Endothelial cell of umbilical vein (primary cell): ENCODE measurements at regions not wholly inside any gene's neighbourhood (a gene's known extent, or its start where the extent isn't known, plus 50 kb on each side); places are given as distances from the start of the nearest gene placed in this dataset.
"Not testable (repeated sequence)": the region's sequence is repeated elsewhere in the genome, so short reads cannot be mapped to it uniquely, and the experiment has no call there.

ENCODE experiments used
- BruUV-seq: library from RNA; stranded (reverse); fragments of 400-500 nt; replicated peaks from 2 replicates; lab custom pipeline; 2021; lab: Mats Ljungman, UMichigan
- CTCF ChIA-PET: fragments of 300-600, 350-600 bp; sonication (Branson Sonifier 250); formaldehyde crosslinking; loops from one replicate; lab custom pipeline; 2021; ENCODE audit warnings: antibody characterized with exemption, inconsistent platforms; lab: Charles Lee
- POLR2A ChIA-PET: fragments of 300-600, 350-600 bp; sonication (Branson Sonifier 250); formaldehyde crosslinking; loops from one replicate; lab custom pipeline; 2021; ENCODE audit warnings: antibody characterized with exemption, inconsistent platforms; lab: Charles Lee
- DNase-seq: peaks from one replicate; pipeline ENCODE4 v3.0.0-alpha.2; 2011; ENCODE audit warnings: low read depth, low spot score
- FAIRE-seq: peaks from 2 replicates; lab custom pipeline; 2011; peaks lifted over from hg19 to GRCh38; lab: Jason Lieb, UNC
- H2AFZ ChIP-seq: 2 replicates; pipeline ENCODE4 v1.6.0; 2012; ENCODE audit warnings: low read depth, low read length, control low read depth, inconsistent platforms
- H3K27ac ChIP-seq: 2 replicates; pipeline ENCODE4 v1.5.1; 2011; ENCODE audit warnings: low read depth, mild to moderate bottlenecking, control low read depth, low read length, moderate library complexity; ENCODE audit not compliant: insufficient read depth
- H3K27me3 ChIP-seq, 2 experiments: 2 replicates each; pipeline versions ENCODE4 v1.6.0 to v1.6.1; 2011; ENCODE audit warnings: low read length in 2 of 2, mixed read lengths in 1 of 2; ENCODE audit not compliant: control insufficient read depth in 2 of 2, insufficient read depth in 2 of 2
- H3K36me3 ChIP-seq, 2 experiments: 2 replicates in 1 of 2; 3 replicates in 1 of 2; pipeline ENCODE4 v1.5.1; 2011; ENCODE audit warnings: low read length in 2 of 2, mild to moderate bottlenecking in 1 of 2, moderate library complexity in 1 of 2; ENCODE audit not compliant: control insufficient read depth in 2 of 2, insufficient read depth in 2 of 2; ENCODE audit errors: extremely low read depth in 1 of 2
- H3K4me1 ChIP-seq: 3 replicates; pipeline ENCODE4 v1.5.1; 2011; ENCODE audit warnings: mild to moderate bottlenecking, low read length; ENCODE audit not compliant: control insufficient read depth, insufficient read depth; ENCODE audit errors: extremely low read depth
- H3K4me2 ChIP-seq: 2 replicates; pipeline ENCODE4 v1.6.1; 2011; ENCODE audit warnings: low read length, control low read depth, mixed read lengths; ENCODE audit not compliant: insufficient read depth
- H3K4me3 ChIP-seq, 3 experiments: fragments of 200-600 bp in 1 of 3; sonication (generic), shearing (Covaris generic) in 1 of 3; replicated peaks in 1 of 3; 2 replicates each; pipeline ENCODE4 v1.5.1; 2011 to 2016; ENCODE audit warnings: control low read depth in 3 of 3, low read length in 3 of 3, mild to moderate bottlenecking in 2 of 3, inconsistent platforms in 1 of 3, low read depth in 1 of 3, moderate library complexity in 1 of 3; ENCODE audit not compliant: insufficient read depth in 1 of 3
- H3K79me2 ChIP-seq: 2 replicates; pipeline ENCODE4 v1.6.0; 2012; ENCODE audit warnings: low read length, inconsistent platforms; ENCODE audit not compliant: control insufficient read depth, insufficient read depth
- H3K9ac ChIP-seq: replicated peaks from 2 replicates; pipeline ENCODE3; 2011; ENCODE audit warnings: low read length, control low read depth; ENCODE audit not compliant: insufficient read depth; ENCODE audit errors: extremely low read depth
- H3K9me1 ChIP-seq: replicated peaks from 3 replicates; pipeline ENCODE4 v1.6.0; 2011; ENCODE audit warnings: mild to moderate bottlenecking, low read length; ENCODE audit not compliant: control insufficient read depth, insufficient read depth; ENCODE audit errors: extremely low read depth
- H3K9me3 ChIP-seq: replicated peaks from 2 replicates; pipeline ENCODE4 v1.5.1; 2012; ENCODE audit warnings: low read length, inconsistent platforms; ENCODE audit not compliant: control insufficient read depth, insufficient read depth
- H4K20me1 ChIP-seq: replicated peaks from 2 replicates; pipeline ENCODE3; 2011; ENCODE audit warnings: mild to moderate bottlenecking, low read length; ENCODE audit not compliant: control insufficient read depth, insufficient read depth; ENCODE audit errors: extremely low read depth
- EZH2 ChIP-seq: IDR thresholded peaks from 2 replicates; pipeline ENCODE4 v1.6.1; 2012; ENCODE audit warnings: borderline replicate concordance, low read depth, mild to moderate bottlenecking, moderate library complexity, low read length, inconsistent platforms; ENCODE audit not compliant: severe bottlenecking
- FOS ChIP-seq: IDR thresholded peaks from 2 replicates; pipeline ENCODE4 v1.6.1; 2011; ENCODE audit warnings: mild to moderate bottlenecking, low read length, moderate library complexity, borderline replicate concordance; ENCODE audit not compliant: insufficient read depth
- GATA2 ChIP-seq: IDR thresholded peaks from 2 replicates; pipeline ENCODE4 v1.7.0; 2011; ENCODE audit warnings: low read depth, mild to moderate bottlenecking, moderate library complexity, mixed read lengths, low read length; ENCODE audit not compliant: insufficient read length, insufficient read depth
- JUN ChIP-seq: IDR thresholded peaks from 2 replicates; pipeline ENCODE4 v1.6.1; 2011; ENCODE audit warnings: borderline replicate concordance, low read depth; ENCODE audit not compliant: insufficient read length, insufficient read depth
- MYC ChIP-seq: IDR thresholded peaks from one replicate; pipeline ENCODE4 v1.6.1; 2011; ENCODE audit warnings: mild to moderate bottlenecking, low read depth, low read length
- POLR2A ChIP-seq: IDR thresholded peaks from 2 replicates; pipeline ENCODE4 v1.6.1; 2012; ENCODE audit warnings: low read depth, mild to moderate bottlenecking, control low read depth, low read length
- POLR2AphosphoS5 ChIP-seq: IDR thresholded peaks from 2 replicates; pipeline ENCODE4 v1.6.1; 2012; ENCODE audit warnings: low read depth, mild to moderate bottlenecking, control low read depth, low read length, moderate library complexity; ENCODE audit not compliant: insufficient read depth
- dilution Hi-C: fragments of 300-500 bp; cut with MboI; formaldehyde crosslinking; loops from one replicate; pipeline ENCODE4 v1.15.0; 2019; ENCODE audit warnings: low sequenced_read_pairs; ENCODE audit not compliant: extremely low pct_ligation_motif_present
- intact Hi-C: fragments of 100-400 bp; cut with micrococcal nuclease; formaldehyde crosslinking; loops from one replicate; pipeline ENCODE4 v1.10.0; 2022
- TF ChIP-seq, protein P1 (sequence below), 2 donors: IDR thresholded peaks; 1 replicate in 1 of 2; 2 replicates in 1 of 2; pipeline ENCODE4 v1.5.1; 2011; ENCODE audit warnings: low read length in 2 of 2, mild to moderate bottlenecking in 2 of 2, moderate library complexity in 2 of 2, control low read depth in 1 of 2, inconsistent platforms in 1 of 2, low read depth in 1 of 2; ENCODE audit not compliant: insufficient read depth in 1 of 2; ENCODE audit errors: extremely low read depth in 1 of 2
- TF ChIP-seq, protein P2 (sequence below): IDR thresholded peaks from 2 replicates; pipeline ENCODE4 v1.6.1; 2011; ENCODE audit not compliant: insufficient read depth, insufficient read length

DNA sequence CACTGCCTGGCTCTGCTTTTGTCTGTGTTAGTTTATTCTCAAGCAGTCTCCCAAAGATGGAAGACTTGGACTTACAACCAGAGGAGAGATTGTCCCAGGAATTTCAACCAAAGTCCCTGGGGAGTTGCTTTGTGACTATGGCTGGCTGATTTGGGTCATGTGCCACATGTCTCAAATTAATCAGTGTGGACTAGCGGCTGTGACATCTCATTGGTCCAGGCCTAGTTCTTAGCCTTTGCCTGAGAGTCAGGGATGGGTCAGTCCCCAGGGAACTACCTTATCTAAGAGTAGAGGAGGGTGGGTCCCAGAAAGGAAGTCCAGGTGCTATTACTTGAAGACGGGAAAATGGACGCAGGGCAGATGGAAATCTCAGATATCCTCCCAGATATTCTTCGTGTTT is 217.1 kb downstream of the ACKR3 start:
- no peak overlapping the region for H3K4me3 ChIP-seq
- dilution Hi-C loops (no loop called here), intact Hi-C loops (loop anchor here (1.0 kb wide), 1 partner anchor 26 kb away; no protein-coding TSS in a partner anchor)
- no peak overlapping the region for H3K9ac ChIP-seq
- H3K36me3 ChIP-seq, result no peaks in the 10 kb centered on the region
- no peak for TF ChIP-seq POLR2AphosphoS5
- no peak for TF ChIP-seq GATA2
- no peak for TF ChIP-seq POLR2A
- no peak for TF ChIP-seq JUN
- TF ChIP-seq, protein P1, sequence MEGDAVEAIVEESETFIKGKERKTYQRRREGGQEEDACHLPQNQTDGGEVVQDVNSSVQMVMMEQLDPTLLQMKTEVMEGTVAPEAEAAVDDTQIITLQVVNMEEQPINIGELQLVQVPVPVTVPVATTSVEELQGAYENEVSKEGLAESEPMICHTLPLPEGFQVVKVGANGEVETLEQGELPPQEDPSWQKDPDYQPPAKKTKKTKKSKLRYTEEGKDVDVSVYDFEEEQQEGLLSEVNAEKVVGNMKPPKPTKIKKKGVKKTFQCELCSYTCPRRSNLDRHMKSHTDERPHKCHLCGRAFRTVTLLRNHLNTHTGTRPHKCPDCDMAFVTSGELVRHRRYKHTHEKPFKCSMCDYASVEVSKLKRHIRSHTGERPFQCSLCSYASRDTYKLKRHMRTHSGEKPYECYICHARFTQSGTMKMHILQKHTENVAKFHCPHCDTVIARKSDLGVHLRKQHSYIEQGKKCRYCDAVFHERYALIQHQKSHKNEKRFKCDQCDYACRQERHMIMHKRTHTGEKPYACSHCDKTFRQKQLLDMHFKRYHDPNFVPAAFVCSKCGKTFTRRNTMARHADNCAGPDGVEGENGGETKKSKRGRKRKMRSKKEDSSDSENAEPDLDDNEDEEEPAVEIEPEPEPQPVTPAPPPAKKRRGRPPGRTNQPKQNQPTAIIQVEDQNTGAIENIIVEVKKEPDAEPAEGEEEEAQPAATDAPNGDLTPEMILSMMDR (IDR thresholded peaks at IDR 0.05; ENCODE audit: extremely low read depth in 1 of 2, insufficient read depth in 1 of 2, low read depth in 1 of 2, low read length in 2 of 2), result no peak
- no peak for TF ChIP-seq EZH2
- TF ChIP-seq FOS, result no peak
- TF ChIP-seq MYC, result no peak
- TF ChIP-seq, protein P2, sequence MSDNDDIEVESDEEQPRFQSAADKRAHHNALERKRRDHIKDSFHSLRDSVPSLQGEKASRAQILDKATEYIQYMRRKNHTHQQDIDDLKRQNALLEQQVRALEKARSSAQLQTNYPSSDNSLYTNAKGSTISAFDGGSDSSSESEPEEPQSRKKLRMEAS, result no peak
- H3K79me2 ChIP-seq, result no peaks in the 10 kb centered on the region
- H3K27me3 ChIP-seq, result peaks cover 0 to 12% of the 10 kb centered on the region in 2 experiments
- no peak overlapping the region for H3K4me2 ChIP-seq
- CTCF ChIA-PET, result interaction anchor here (1.5 to 1.6 kb wide), 2 partner anchors 10 to 12 kb away, joined by 4 read pairs; no protein-coding TSS in a partner anchor
- H3K4me1 ChIP-seq, result peaks cover 7% of the 10 kb centered on the region
- H4K20me1 ChIP-seq, result no peaks in the 10 kb centered on the region
- DNase-seq, result no peak
- H3K27ac ChIP-seq, result no peak overlapping the region
- no peak for FAIRE-seq
- H3K9me1 ChIP-seq, result no peaks in the 10 kb centered on the region
- POLR2A ChIA-PET, result no interaction called here
- H2AFZ ChIP-seq, result no peak overlapping the region
- BruUV-seq, result no TSS peak
- H3K9me3 ChIP-seq, result no peaks in the 10 kb centered on the region

DNA sequence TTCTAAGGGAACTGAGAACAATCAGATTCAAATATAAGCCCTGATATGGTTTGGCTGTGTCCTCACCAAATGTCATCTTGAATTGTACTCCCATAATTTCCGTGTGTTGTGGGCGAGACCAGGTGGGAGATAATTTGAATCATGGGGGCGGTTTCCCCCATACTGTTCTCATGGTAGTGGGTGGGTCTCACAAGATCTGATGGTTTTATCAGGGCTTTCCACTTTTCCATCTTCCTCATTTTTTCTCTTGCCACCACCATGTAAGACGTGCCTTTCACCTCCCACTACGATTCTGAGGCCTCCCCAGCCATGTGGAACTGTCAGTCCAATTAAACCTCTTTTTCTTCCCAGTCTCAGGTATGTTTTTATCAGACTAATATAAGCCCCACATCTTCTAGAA is 217.8 kb downstream of the ACKR3 start:
- H3K36me3 ChIP-seq, BruUV-seq, H2AFZ ChIP-seq, CTCF ChIA-PET, H3K79me2 ChIP-seq, H3K9me3 ChIP-seq, H3K27ac ChIP-seq, H3K4me1 ChIP-seq, POLR2A ChIA-PET, H3K9ac ChIP-seq, H3K4me3 ChIP-seq, dilution Hi-C loops, DNase-seq, H3K4me2 ChIP-seq, H4K20me1 ChIP-seq, FAIRE-seq, H3K9me1 ChIP-seq: not testable (repeated sequence)
- intact Hi-C loops, result loop anchor here (1.0 kb wide), 1 partner anchor 27 kb away; no protein-coding TSS in a partner anchor
- H3K27me3 ChIP-seq, result peaks cover 0 to 12% of the 10 kb centered on the region in 2 experiments
